K562 (cell line): ENCODE measurements at regions not wholly inside any gene's neighbourhood (a gene's known extent, or its start where the extent isn't known, plus 50 kb on each side); places are given as distances from the start of the nearest gene placed in this dataset.

Experiments
- HEY1 ChIP-seq: fragments of 250-450 bp; sonication (Bioruptor Pico); IDR thresholded peaks from 2 replicates; pipeline ENCODE4 v1.5.0; 2020; ENCODE audit warnings: mild to moderate bottlenecking, moderate library complexity, borderline replicate concordance
- MAFK ChIP-seq: IDR thresholded peaks from 2 replicates; pipeline ENCODE4 v1.6.1; 2011; ENCODE audit warnings: low read length, improper control_type of control experiment

DNA sequence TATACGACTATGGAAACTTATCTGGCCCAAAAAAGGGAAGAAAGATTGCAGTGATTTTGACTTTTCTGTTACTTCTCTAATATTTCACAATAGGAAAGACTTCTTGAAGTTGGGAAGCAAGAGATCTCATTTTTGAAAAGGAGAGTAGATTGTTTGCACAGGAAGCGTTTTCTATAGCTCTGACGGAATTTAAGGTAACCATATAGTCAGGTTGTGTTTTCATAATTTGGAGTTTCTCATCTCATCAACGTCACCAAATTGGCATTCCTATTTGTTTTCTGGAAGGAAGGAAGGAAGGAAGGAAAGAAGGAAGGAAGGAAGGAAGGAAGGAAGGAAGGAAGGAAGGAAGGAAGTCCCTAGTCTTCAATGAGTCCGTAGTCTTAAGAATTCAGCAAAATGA lies 732.0 kb downstream of the XPNPEP1 start:
- TF ChIP-seq MAFK, result no peak
- TF ChIP-seq HEY1 (CRISPR knock-in tag), result no peak
